Islet precursor cell (in vitro differentiated cells): ENCODE measurements at regions not wholly inside any gene's neighbourhood (a gene's known extent, or its start where the extent isn't known, plus 50 kb on each side); places are given as distances from the start of the nearest gene placed in this dataset.
"Not testable (repeated sequence)": the region's sequence is repeated elsewhere in the genome, so short reads cannot be mapped to it uniquely, and the experiment has no call there.

Experiments used
- DNase-seq: peaks from one replicate; pipeline ENCODE4 v3.0.0-alpha.2; 2018

DNA sequence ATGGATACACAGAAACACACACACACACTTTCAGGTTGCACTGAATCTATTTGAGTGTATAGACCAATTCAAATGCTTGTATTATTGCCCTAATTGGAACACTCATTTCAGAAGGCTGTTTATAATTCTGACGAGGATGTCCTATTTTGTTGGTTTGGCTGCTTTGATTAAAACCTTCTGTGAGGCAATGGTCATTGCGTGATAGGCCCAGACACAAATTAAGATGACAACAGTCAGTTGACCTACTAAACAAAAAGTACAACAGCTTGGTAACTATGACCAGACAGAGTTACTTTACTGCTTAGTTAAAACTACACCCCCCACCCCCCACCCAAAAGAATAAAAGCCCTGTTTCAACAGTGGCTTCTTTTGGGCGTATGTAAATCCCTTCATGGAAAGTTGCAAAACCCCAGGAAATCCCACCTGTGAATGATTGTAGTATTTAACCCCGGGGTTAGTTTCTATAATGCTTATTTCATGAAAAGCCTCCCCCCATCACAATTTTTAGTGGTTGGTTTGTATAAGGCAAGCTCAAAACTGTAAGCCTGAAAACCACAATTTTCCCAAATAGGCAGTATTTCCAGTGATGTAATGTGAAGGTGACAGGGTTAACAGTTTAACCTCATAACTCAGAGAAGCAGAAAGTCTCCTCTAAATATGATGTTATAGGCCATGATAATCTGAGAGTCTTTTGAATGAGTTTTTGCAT lies 340.8 kb downstream of the FGF10 start:
- DNase-seq: no peak

DNA sequence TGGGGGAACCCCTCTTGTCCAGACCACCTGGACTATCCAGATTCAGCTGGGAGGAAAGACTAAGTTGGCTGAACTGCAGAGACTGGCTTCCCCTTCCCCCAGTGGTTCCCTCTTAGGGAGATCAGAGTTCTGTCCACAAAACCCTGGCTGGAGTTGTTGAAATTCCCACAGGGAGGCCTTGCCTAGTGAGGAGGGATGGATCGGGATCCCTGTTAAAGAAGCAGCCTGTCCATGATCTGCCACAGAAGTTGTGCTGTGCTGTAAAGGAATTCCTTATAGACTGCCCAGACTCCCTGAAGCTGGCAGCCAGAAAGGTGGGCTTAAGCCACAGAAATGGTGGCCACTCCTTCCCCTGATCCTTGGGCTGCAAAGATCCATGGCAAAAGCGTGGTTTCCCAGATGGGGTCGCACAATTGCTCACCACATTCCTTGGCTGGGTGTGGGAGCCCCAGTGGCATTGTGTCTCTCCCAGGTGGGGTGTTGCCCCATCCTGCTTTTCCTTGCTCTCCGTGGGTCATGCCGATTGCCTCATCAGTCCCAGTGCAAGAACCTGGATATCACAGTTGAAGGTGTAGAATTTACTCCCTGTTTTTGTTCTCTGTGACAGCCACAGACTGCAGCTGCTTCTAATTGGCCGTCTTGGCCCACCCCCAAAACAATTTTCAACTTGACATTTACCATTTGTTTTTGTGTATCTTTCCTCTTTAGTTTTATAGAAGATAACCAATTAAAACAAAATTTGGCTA lies 342.4 kb downstream of the FGF10 start:
- DNase-seq: no peak

DNA sequence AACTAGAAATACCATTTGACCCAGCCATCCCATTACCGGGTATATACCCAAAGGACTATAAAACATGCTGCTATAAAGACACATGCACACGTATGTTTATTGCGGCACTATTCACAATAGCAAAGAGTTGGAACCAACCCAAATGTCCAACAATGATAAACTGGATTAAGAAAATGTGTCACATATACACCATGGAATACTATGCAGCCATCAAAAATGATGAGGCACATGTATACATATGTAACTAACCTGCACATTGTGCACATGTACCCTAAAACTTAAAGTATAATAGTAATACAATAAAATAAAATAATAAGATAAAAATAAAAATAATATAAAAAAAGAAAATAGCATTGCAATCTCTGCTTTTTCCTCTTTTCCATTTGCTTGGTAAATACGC lies 344.7 kb downstream of the FGF10 start:
- not testable (repeated sequence) for DNase-seq

DNA sequence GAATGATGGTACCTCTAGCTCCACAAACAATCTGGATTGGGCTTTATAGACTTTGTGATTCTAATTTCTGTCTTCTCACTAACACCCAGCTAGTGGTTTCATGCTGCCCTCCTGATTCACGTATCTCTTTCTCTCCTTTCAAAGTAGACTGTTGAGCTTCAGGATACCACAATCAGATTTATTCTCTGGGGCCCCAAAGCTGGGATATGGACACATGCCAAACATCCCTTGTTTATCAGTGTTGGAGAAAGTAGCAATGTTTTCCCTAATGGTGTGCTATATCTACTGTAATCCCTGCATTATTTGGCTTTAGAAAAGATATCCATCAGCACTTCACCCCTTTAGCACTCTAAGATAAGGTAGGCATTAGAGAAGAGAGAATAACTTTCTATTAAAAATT lies 361.0 kb downstream of the FGF10 start:
- DNase-seq: no peak

DNA sequence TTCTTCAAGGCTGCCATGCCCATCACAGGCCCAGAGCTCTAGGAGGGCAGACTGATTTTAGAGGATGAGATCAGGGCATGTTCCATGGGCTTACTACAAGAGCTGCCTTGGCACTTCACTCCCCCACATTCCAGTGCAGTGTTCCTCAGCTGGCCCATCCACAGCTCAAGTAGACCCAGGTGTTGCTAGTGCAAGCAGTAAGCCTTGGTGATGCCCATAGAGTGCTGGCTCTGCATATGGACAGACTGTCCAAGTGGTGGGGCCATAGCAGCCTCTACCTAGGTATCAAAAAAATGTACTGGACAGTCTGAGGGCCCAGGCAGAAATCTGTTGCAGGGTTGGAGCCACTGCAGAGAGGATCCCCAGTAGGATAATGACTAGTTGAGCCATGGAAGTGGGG lies 366.6 kb downstream of the FGF10 start:
- no peak for DNase-seq

DNA sequence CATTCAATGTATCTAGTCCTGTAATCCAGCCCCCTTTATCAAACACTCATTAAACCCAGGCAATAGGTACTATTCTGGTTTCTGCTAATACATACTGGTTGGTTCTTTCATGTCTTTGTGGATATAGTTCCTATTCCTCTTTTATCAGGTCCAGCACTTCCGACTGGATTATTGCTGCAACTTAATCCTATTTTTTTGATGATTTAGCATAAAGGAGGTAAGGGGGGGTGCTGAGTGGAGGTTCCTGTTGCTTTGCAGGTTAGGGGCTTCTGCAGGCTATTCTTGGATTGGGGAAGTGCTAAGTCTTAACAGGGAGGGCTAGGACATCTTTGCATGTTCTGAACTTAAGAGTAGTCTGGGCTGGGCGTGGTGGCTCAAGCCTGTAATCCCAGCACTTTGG lies 377.7 kb downstream of the FGF10 start:
- no peak for DNase-seq

DNA sequence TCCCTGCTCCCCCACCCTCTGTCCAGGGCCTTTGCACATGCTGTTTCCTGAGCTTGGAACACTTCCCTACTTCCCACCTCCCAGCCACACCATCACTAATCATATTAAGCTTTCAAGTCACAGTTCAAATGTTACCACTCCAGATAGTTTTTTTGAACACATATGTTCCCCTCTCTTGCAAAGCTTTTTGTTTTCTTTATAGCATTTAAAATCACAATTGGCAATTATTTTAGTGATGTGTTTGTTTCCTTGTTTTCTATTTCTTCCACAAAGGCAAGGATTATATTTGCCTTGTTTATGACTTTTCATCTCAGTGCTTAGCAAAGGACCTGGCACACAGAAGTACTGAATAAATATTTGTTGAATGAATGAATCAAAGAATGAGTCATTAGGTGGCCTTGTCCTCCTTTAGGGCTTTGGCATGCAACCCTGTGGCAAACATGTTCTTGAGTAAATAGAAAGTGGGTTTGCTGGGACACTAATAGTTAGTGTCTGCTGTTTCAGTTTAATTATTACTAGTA lies 386.8 kb downstream of the FGF10 start:
- no peak for DNase-seq

DNA sequence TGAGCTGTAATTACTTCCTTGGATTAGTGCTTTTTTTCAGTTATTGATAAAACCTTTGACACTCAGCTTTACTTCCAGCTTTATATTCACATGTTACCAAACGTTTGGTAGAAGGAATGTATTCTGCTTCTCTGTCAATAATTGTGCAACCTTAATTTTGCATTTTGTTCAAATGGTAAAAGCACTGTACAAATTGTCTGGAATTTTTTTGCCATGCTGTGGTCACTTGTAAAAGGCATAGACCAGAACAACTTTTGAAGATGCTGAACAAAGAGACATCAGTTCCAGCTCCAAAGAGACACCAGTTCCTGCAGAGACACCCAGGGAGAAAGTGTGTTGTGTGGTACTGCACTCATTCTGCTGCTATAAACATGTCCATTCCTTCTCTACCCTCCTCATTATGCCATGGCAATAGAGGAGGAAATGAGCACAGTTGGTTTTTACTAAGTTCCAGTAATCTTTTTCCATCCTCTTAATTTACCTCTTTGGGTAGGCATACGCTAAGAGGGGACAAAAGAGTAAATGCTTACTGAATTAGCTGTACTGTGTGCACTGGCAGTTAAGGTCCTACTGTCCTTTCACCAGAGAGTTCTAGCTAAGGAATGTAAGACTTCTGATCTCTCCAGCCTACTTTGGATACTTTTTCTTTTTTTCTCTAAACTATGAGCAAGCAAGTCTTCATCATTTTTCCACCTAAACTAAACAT lies 387.4 kb downstream of the FGF10 start:
- DNase-seq: no peak

DNA sequence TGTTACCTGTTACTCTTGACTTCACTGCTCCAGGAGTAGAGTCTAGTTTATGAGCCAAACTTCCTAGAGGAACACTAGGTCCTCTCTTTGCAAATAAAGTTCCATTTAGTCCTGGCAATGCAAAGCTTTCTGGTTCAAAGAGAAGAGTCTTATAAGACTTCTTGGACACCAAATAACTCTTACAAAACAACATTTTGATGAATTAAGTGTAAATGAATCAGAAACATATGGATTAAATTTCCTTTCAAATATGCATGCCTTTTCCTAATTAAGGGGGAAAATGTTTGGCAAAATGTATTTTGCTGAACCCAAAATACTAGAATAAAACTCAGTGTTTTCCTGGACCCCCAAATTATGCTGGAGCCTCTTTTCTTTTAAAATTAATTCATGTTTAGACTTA lies 388.0 kb downstream of the FGF10 start:
- no peak for DNase-seq

DNA sequence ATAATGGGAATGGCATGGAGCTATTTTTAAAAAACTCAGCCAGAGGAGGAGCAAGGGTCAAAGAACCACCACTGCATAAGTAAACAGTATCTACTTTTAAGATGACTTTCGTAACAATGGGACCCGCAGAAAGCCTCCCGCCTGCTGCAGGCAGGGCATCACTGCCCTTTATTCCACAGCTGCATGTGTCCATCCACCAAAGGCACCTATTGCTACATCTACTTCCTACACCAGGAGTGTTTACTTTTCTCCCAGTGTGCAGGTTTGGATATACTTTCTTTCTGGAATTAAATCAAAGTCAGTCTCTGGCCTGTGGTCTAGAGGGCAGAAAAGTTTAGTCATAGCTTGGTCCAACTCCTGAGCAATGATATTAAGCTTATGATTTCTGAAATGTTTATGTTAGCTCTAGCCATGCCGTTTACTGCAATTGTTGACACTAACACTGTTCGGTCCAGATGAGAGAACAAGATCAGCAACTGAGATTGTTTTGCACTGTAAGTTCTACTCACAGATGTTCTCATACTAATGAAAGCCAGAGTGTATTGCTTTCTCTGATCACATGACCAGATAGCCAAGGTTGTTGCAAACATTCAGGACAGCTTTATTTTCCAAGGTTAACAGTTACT lies 391.5 kb downstream of the FGF10 start:
- DNase-seq: no peak

DNA sequence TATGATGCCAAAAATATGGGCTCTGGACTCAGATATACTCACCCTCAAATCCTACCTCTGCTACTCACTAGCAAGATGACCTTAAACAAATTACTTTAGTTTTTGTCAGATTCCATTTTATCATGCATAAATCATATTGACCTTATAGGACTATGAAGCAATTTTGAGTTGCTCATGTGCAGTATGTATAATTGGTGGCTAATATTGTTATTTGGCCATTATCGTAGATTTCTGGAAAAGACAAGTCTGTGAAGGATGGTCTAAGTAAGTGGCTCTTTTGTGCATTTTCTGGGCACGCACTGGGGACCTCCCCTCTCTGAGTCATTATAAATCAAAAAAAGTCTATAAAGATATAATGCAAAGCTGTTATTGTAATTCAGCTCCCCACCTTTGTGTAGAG lies 393.0 kb downstream of the FGF10 start:
- no peak for DNase-seq

DNA sequence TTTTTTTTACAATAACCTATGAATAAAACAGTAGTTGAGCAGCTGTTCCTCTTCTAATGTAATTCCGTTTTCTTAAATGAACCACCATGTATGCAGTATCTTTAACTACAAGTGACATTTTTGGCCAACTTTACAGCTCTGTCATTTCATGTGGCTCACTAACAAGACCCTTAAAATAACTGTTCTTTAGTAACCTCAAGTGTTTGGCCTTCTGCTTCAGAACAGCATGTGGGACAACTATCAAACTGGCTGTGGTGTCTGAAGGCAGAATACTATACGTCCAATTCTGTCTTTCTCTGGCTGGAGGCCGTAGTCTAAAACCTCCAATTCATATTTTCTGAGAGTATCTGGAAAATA lies 391.4 kb downstream of the NNT start:
- no peak for DNase-seq

DNA sequence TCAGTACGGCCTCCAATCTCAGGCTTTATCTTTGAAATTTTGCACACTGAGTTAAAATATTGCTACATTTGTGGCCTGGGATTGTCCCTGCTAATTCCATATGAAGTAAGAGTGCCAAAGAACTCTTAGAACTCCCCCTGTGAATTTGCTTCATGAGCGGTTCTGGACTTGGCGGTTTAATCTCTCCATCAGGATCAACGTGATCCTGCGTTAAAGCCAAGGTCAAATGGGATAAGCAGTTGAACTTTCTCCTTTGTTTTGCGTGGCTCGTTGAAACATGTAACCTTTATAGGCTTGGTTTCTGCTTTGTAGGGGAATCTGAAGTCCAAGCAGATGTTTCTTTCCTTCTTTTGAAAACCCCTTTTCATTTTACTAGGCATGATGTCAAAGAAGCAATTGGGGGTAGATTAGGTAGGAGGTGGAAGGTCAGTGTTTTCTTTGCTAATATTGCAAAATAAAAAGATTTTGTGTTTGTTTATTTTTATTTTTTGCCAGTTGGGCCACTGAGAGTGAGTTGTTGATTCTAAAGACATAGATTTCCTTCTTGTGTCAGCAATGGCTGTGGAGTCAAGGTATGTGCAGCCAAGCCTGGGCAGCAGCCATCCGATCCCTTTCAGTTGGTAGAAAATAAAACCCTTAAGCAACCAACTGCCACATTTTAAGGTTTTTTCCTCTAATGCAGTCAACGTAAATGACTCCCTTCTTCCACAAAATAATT lies 390.8 kb downstream of the NNT start:
- no peak for DNase-seq

DNA sequence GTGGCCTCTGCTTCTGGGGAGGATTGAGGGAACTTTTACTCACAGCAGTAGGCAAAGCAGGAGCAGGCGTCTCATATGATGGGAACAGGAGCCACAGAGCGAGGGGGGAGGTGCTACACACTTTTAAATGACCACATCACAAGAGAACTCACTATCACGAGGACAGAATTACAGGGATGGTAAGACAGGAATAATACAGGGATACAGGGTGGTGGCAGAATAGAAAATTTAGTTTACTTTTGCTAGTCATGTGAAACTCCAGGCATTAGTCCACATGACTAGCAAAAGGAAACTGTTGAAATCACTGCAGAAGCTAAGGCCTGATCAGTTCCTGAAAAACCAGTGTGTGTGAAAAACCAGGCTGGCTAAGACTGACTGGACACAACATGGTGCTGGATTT lies 382.4 kb downstream of the NNT start:
- DNase-seq: no peak

DNA sequence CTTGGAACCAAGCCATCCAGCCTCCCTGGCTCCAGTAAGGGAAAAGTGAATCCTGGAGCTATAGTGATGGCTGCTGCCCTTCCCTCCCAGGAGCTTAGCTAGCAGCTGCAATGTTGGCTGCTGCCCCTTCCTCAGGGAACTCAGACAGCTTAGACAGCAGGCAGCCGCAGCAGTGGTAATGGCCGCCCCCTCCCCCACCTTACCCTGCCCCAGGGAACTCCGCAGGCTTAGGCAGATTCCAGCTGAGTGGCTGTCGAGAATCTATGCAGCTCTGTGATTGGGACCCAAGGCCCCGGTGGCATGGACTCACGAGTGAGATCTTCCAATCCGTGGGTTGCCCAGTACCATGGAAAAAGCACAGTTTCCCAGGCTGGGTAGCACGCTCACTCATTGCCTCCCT lies 378.6 kb downstream of the NNT start:
- no peak for DNase-seq

DNA sequence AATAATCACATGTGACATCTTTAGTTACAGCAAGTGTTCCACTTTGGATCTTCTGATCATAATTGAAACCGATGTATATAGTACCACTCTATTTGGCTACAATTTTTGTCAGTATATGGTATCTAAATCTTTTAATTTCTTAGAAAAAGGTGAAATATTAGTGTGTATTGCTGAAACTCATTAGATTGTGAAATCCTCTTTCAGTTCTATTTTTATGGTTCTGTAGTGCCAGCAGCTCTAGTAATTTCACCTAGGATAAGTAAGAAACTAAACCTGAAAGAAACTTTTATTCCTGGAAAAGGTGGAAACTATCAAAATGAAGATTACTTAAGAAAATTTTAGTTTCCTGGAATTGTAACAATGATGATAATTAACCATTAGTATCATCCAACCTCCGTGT lies 370.9 kb downstream of the NNT start:
- no peak for DNase-seq

DNA sequence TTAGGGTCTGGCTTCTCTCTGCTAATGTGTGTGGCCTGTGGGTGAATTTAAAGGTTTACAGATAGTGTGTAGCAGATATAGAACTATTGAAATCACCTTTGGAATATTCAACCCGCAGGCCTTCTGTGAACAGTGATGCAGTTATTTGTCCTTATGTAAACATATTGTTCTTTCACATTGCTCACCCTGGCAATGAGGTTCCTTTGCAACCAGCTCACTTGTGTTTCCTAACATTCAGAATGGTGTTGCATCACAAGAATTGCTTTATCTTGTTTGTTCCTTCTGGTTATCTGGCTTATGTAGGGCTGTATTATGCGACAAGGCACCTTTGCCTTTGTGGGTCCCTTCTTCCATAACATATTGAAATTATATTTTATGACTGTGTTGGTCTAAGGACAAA lies 370.3 kb downstream of the NNT start:
- DNase-seq: no peak

DNA sequence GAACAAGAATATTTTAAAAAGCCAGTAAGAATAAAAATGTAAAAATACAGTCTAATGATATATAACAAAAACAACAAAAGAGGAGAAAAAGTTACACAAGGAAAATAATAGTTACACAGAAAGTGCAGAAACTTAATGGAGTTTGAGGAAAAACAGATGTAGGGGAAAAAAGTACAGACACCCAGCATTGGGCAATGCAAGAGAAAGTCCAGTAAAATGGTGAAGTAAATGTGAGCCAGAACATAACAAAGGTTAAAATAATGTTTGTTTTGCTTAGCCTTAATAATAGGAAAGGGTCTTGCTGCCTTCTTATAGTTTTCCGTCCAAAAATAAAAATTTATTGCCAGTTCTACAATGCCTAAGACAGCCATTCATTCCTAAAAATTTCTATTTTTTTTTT lies 364.2 kb downstream of the NNT start:
- no peak for DNase-seq

DNA sequence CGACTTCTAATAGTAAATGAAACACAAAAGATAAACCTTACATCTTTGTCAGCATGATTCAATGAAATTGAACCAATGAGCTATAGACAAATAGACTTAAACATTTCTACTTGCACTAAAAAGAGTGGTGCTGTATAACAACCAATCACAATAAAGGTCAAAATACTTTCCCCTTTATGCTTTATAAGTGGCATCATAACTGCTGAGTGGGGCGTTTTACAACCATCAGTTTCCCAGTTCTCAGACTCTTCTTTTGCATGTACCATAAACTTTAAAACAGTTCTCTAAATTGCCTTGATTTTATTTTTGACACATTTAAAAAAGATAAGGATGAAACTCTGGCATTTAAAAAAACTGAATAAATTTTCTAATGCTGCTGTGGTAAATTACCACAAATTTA lies 356.2 kb downstream of the NNT start:
- no peak for DNase-seq

DNA sequence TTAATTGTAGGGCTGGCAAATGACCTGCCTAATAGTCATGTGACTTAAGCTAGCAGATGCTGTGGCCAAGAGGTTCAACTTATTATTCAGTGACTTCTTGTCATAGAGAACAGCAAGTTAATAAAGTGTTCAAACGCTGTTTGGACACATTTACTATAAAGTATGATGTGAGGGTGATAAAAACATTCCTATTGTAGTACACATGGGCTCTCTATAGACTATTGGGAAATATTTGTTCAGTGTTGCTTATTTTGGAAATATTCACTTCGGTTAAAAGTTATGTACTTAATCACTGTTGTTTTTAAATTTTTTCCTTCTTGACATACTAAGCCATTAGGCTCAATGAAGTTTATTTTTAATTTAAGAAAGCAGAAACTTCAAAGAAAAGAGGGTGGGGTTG lies 345.0 kb downstream of the NNT start:
- DNase-seq: no peak

DNA sequence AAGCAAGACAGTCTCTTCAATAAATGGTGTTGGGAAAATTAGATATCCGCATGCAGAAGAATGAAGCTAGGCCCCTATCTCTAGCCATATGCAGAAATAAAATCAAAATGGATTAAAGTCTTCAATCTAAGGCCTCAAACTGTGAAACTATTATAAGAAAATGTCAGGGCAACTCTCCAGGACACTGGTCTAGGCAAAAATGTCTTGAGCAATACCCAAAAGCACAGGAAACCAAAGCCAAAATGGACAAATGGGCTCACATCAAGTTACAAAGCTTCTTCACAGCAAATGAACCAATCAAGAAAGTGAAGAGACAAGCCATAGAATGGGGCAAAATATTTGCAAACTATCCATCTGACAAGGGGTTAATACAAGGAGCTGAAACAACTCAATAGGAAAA lies 338.8 kb downstream of the NNT start:
- DNase-seq: no peak

DNA sequence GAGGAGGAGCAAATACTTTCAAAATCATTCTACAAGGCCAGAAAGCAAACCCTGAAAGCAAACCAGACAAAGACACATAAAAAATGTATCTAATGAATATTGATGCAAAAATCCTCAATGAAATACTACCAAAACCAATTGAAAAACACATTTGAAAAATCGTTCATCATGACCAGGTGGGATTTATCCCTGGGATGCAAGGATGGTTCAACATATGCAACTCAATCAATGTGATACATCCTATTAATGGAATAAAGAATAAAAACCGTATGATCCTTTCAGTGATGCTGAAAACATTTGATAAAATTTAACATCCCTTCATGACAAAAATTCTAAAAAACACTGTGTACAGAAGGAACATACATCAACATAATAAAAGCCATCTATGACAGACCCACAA lies 337.6 kb downstream of the NNT start:
- no peak for DNase-seq

DNA sequence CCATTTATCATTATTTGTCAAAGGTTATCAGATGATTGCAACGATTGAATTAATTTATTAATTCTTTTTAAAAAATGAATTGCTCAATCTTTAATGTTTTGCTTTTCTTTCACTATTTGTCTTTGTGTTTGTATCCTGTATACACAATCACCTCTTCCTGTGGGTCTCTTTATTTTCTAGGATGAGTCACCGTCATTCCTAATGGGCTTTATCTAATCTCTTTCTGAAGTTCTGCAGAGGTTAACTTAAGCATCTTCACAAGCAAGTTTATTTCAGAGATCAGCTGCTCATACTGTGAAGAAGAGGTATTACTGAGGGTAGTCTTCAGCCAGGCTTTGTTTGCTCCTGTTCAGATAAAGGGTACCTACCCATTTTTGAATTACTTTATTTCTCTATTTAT lies 323.9 kb downstream of the NNT start:
- no peak for DNase-seq
